ENCODE measurements at regions not wholly inside any gene's neighbourhood (a gene's known extent, or its start where the extent isn't known, plus 50 kb on each side); places are given as distances from the start of the nearest gene placed in this dataset.

GRCh38 chr17:77380395-77381184 lies 239.8 kb downstream of the SEC14L1 start:
- CTCF ChIA-PET (ENCODE audit: low intra/inter-chr PET ratio), result no interaction called here
- intact Hi-C loops (cut with micrococcal nuclease), result no loop called here
- ATAC-seq (no peak), DNase-seq (ENCODE audit: extremely low read depth in 1 of 4, low spot score in 3 of 4) (no peak), FAIRE-seq (no peak)
- in situ Hi-C loops (cut with MboI), result no loop called here
- no peaks in the 10 kb centered on the region for H3K27me3 ChIP-seq (ENCODE audit: control insufficient read depth in 2 of 2, insufficient read depth in 2 of 2, low read length in 2 of 2)
- H3K9ac ChIP-seq (ENCODE audit: insufficient read depth in 1 of 2, low read depth in 2 of 2, low read length in 2 of 2), result 0 out of 4 replicates have a peak overlapping the region, but pooled peaks of 1 of the 2 experiments have one; percentile 39
- H3K4me2 ChIP-seq (ENCODE audit: insufficient read depth, low read length), result no peak overlapping the region
- POLR2A ChIA-PET, result interaction anchor here (0.6 kb wide), 2 partner anchors 24 to 1185 kb away, joined by 3 read pairs; no protein-coding TSS in a partner anchor
- H3K9me3 ChIP-seq (replicated peaks; ENCODE audit: control insufficient read depth, insufficient read depth, low read depth, low read length), result no peaks in the 10 kb centered on the region
- 81% methylated on average over 11 of the region's 11 CpGs for WGBS (ENCODE audit: insufficient coverage, low coverage, missing lambda C conversion rate)
- H3K36me3 ChIP-seq (ENCODE audit: control insufficient read depth, insufficient read depth, low read length), result peaks cover 6% of the 10 kb centered on the region; the same call in 1 of the 3 replicates
- H2AFZ ChIP-seq (ENCODE audit: low read depth, low read length), result no peak overlapping the region
- H3K27ac ChIP-seq (ENCODE audit: extremely low read depth, low read depth, low read length), result no peak overlapping the region
- BruUV-seq (replicated peaks), result no TSS peak
- peaks cover 2% of the 10 kb centered on the region for H3K9me1 ChIP-seq (ENCODE audit: control insufficient read depth, insufficient read depth, low read length)
- H3K4me3 ChIP-seq, result no peak overlapping the region
- peaks cover 72% of the 10 kb centered on the region for H4K20me1 ChIP-seq (replicated peaks; ENCODE audit: control insufficient read depth, insufficient read depth, low read length)
- TF ChIP-seq KLF10 (CRISPR knock-in tag; IDR thresholded peaks at IDR 0.05) (no peak), ELF1 (tag; IDR thresholded peaks at IDR 0.05) (no peak), THRA (IDR thresholded peaks at IDR 0.05) (no peak), NR2C2 (CRISPR knock-in tag; IDR thresholded peaks at IDR 0.05) (no peak), NR2C2 (tag; IDR thresholded peaks at IDR 0.05) (no peak), MED1 (CRISPR knock-in tag; IDR thresholded peaks at IDR 0.05; ENCODE audit: borderline replicate concordance) (no peak), IRF2 (CRISPR knock-in tag; IDR thresholded peaks at IDR 0.05) (no peak), EWSR1 (IDR thresholded peaks at IDR 0.05; ENCODE audit: borderline replicate concordance, low read depth, partially characterized antibody) (no peak), DIDO1 (tag; IDR thresholded peaks at IDR 0.05; ENCODE audit: low read depth) (no peak), TAF9B (IDR thresholded peaks at IDR 0.05; ENCODE audit: partially characterized antibody) (no peak), ZNF778 (CRISPR knock-in tag; IDR thresholded peaks at IDR 0.05) (no peak), ARHGAP35 (IDR thresholded peaks at IDR 0.05; ENCODE audit: partially characterized antibody) (no peak), RAD21 (CRISPR knock-in tag; conservative IDR thresholded peaks at IDR 0.05 in 1 of 2, IDR thresholded peaks at IDR 0.05 in 1 of 2) (no peak), NCOA4 (IDR thresholded peaks at IDR 0.05; ENCODE audit: partially characterized antibody) (no peak), SP2 (IDR thresholded peaks at IDR 0.05; ENCODE audit: extremely low read depth, low read depth, low read length, poor library complexity, severe bottlenecking) (no peak), SREBF2 (CRISPR knock-in tag; IDR thresholded peaks at IDR 0.05) (no peak), JUNB (CRISPR knock-in tag; conservative IDR thresholded peaks at IDR 0.05) (no peak)
- peaks cover 50% of the 10 kb centered on the region for H3K79me2 ChIP-seq (ENCODE audit: control insufficient read depth, insufficient read depth, low read length)
- H3K4me1 ChIP-seq (replicated peaks in 1 of 2; ENCODE audit: control insufficient read depth in 2 of 2, insufficient read depth in 2 of 2, low read length in 2 of 2), result peaks cover 7 to 39% of the 10 kb centered on the region in 2 experiments
